ENCODE measurements at regions not wholly inside any gene's neighbourhood (a gene's known extent, or its start where the extent isn't known, plus 50 kb on each side); places are given as distances from the start of the nearest gene placed in this dataset.

DNA sequence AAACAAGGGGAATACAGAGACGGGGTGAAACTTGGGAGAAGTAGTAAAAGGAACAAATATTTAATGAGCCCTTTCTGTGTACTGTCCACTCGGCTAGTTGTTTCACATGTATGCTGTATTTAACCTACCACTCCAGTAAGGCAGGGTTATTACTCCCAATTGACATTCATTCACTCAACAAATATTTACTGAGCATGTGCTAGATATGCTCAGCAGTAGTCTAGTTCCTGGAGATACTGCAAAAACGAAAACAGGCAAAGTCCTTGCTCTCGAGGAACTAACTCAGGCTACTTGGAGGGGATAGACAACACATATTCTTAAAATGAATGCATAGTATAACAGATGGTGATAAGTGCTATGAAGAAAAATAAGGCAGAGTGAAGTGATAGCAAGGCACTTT, 207.3 kb downstream of the SS18 start:
- TF ChIP-seq, protein P1, sequence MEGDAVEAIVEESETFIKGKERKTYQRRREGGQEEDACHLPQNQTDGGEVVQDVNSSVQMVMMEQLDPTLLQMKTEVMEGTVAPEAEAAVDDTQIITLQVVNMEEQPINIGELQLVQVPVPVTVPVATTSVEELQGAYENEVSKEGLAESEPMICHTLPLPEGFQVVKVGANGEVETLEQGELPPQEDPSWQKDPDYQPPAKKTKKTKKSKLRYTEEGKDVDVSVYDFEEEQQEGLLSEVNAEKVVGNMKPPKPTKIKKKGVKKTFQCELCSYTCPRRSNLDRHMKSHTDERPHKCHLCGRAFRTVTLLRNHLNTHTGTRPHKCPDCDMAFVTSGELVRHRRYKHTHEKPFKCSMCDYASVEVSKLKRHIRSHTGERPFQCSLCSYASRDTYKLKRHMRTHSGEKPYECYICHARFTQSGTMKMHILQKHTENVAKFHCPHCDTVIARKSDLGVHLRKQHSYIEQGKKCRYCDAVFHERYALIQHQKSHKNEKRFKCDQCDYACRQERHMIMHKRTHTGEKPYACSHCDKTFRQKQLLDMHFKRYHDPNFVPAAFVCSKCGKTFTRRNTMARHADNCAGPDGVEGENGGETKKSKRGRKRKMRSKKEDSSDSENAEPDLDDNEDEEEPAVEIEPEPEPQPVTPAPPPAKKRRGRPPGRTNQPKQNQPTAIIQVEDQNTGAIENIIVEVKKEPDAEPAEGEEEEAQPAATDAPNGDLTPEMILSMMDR (IDR thresholded peaks at IDR 0.05), result no peak
- no peak for TF ChIP-seq EZH2 (IDR thresholded peaks at IDR 0.05; ENCODE audit: borderline replicate concordance, insufficient read depth, low read depth, low read length, poor library complexity, severe bottlenecking)

Measured in B cell (primary cell).